ENCODE measurements at regions not wholly inside any gene's neighbourhood (a gene's known extent, or its start where the extent isn't known, plus 50 kb on each side); places are given as distances from the start of the nearest gene placed in this dataset.

GRCh38 chr11:79617561-79617960 lies 176.7 kb upstream of the TENM4 start:
- Histone ChIP-seq H3K27me3 (ENCODE audit: control insufficient read depth, insufficient read depth, low read length) (no peaks in the 10 kb centered on the region), H3K4me3 (ENCODE audit: low read depth, low read length) (no peak overlapping the region), H3K36me3 (ENCODE audit: control insufficient read depth, insufficient read depth, low read length) (no peaks in the 10 kb centered on the region)
- ChIA-PET CTCF (no interaction called here), POLR2A (no interaction called here)
- DNase-seq (ENCODE audit: low read depth), result no peak
- TF ChIP-seq, protein P1, sequence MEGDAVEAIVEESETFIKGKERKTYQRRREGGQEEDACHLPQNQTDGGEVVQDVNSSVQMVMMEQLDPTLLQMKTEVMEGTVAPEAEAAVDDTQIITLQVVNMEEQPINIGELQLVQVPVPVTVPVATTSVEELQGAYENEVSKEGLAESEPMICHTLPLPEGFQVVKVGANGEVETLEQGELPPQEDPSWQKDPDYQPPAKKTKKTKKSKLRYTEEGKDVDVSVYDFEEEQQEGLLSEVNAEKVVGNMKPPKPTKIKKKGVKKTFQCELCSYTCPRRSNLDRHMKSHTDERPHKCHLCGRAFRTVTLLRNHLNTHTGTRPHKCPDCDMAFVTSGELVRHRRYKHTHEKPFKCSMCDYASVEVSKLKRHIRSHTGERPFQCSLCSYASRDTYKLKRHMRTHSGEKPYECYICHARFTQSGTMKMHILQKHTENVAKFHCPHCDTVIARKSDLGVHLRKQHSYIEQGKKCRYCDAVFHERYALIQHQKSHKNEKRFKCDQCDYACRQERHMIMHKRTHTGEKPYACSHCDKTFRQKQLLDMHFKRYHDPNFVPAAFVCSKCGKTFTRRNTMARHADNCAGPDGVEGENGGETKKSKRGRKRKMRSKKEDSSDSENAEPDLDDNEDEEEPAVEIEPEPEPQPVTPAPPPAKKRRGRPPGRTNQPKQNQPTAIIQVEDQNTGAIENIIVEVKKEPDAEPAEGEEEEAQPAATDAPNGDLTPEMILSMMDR (IDR thresholded peaks at IDR 0.05; ENCODE audit: insufficient read depth, low read depth, low read length), result no peak

GRCh38 chr11:79616392-79616851 lies 175.6 kb upstream of the TENM4 start:
- Histone ChIP-seq H3K4me3 (ENCODE audit: low read depth, low read length) (no peak overlapping the region), H3K27me3 (ENCODE audit: control insufficient read depth, insufficient read depth, low read length) (no peaks in the 10 kb centered on the region), H3K36me3 (ENCODE audit: control insufficient read depth, insufficient read depth, low read length) (no peaks in the 10 kb centered on the region)
- ChIA-PET CTCF (no interaction called here), POLR2A (no interaction called here)
- TF ChIP-seq, protein P1 (IDR thresholded peaks at IDR 0.05; ENCODE audit: insufficient read depth, low read depth, low read length), result no peak
- no peak for DNase-seq (ENCODE audit: low read depth)

DNA sequence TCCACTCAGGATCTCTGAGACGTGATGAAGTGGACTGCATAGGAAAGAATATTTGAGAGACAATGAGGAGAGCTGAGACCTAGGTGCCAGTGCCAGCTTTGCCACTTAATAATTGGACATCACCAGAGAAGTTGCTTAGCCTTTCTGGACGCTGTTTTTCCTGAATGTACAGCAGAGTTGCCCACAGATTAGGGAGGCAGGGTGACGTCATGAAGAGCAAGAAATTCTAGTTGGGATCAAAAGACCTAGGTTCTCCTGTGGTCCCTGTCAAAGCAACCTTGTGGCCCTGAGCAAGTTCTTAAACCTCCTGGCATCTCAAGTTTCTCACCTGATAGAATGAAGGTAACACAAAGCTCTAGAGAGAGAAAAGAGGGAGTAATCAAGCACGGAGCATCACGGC lies 174.6 kb upstream of the TENM4 start:
- Histone ChIP-seq H3K4me3 (ENCODE audit: low read depth, low read length) (no peak overlapping the region), H3K36me3 (ENCODE audit: control insufficient read depth, insufficient read depth, low read length) (no peaks in the 10 kb centered on the region), H3K27me3 (ENCODE audit: control insufficient read depth, insufficient read depth, low read length) (no peaks in the 10 kb centered on the region; the same call in 1 of the 2 replicates)
- TF ChIP-seq, protein P1 (IDR thresholded peaks at IDR 0.05; ENCODE audit: insufficient read depth, low read depth, low read length), result no peak
- ChIA-PET CTCF (interaction anchor here (0.6 kb wide), 1 partner anchor 121 kb away, joined by 3 read pairs; no protein-coding TSS in a partner anchor), POLR2A (no interaction called here)
- no peak for DNase-seq (ENCODE audit: low read depth)

- H3K27me3 ChIP-seq (ENCODE audit: control insufficient read depth, insufficient read depth, low read length), result no peaks in the 10 kb centered on the region; the same call in 1 of the 2 replicates
- CTCF ChIA-PET, result interaction anchor here (0.8 kb wide), 1 partner anchor 23 kb away, joined by 3 read pairs; no protein-coding TSS in a partner anchor
- no peak for DNase-seq (ENCODE audit: low read depth)
- H3K36me3 ChIP-seq (ENCODE audit: control insufficient read depth, insufficient read depth, low read length), result no peaks in the 10 kb centered on the region
- no peak overlapping the region for H3K4me3 ChIP-seq (ENCODE audit: low read depth, low read length)
- POLR2A ChIA-PET, result no interaction called here
- TF ChIP-seq, protein P1 (IDR thresholded peaks at IDR 0.05; ENCODE audit: insufficient read depth, low read depth, low read length), result 0 out of 2 replicates have a peak, but pooled peaks have one; percentile 6
These were observed 169.8 kb upstream of the TENM4 start for GRCh38 chr11:79610678-79611077.

DNA sequence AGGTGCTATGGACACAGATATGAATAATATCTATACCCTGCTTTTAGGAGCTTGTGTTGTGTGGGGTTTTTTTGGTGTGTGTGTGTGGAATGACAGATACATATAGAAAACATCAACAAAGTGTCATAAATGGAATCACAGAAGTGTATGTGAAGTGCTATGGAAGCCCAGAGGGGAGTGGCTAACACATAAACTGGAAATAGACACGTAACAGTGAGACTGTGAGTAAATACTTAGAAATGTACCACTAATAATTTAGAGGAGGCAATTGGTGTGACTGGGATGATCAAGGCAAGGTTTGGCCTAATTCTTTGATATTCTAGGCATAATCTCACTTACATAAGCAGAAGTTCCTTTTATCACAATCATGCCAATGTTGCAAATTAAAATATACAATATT lies 169.3 kb upstream of the TENM4 start:
- Histone ChIP-seq H3K4me3 (ENCODE audit: low read depth, low read length) (no peak overlapping the region), H3K27me3 (ENCODE audit: control insufficient read depth, insufficient read depth, low read length) (no peaks in the 10 kb centered on the region; the same call in 1 of the 2 replicates), H3K36me3 (ENCODE audit: control insufficient read depth, insufficient read depth, low read length) (no peaks in the 10 kb centered on the region)
- TF ChIP-seq, protein P1 (IDR thresholded peaks at IDR 0.05; ENCODE audit: insufficient read depth, low read depth, low read length), result no peak
- CTCF ChIA-PET, result interaction anchor here (0.8 kb wide), 1 partner anchor 24 kb away, joined by 3 read pairs; no protein-coding TSS in a partner anchor
- DNase-seq (ENCODE audit: low read depth), result no peak
- POLR2A ChIA-PET, result no interaction called here
